ENCODE measurements at regions not wholly inside any gene's neighbourhood (a gene's known extent, or its start where the extent isn't known, plus 50 kb on each side); places are given as distances from the start of the nearest gene placed in this dataset.

GRCh38 chr19:32053861-32054260, 291.5 kb upstream of the ZNF507 start:
- 71 to 89% methylated on average over 10 of the region's 10 CpGs for WGBS, 2 donors
- Histone ChIP-seq H3K27ac (no peak overlapping the region), H3K4me1 (no peaks in the 10 kb centered on the region), H3K4me3 (no peak overlapping the region), H3K27me3 (no peaks in the 10 kb centered on the region), H3K9me3 (no peaks in the 10 kb centered on the region), H3K36me3 (no peaks in the 10 kb centered on the region)
- no peak for ATAC-seq (ENCODE audit: low FRiP score in 2 of 2)
- DNase-seq: no peak
- TF ChIP-seq POLR2A (IDR thresholded peaks at IDR 0.05): no peak

GRCh38 chr19:32058131-32058530, 287.3 kb upstream of the ZNF507 start:
- Histone ChIP-seq H3K4me1 (no peaks in the 10 kb centered on the region), H3K9me3 (no peaks in the 10 kb centered on the region), H3K4me3 (no peak overlapping the region), H3K27me3 (no peaks in the 10 kb centered on the region), H3K27ac (no peak overlapping the region), H3K36me3 (no peaks in the 10 kb centered on the region)
- ATAC-seq (ENCODE audit: low FRiP score in 2 of 2): no peak
- WGBS, 2 donors: 37 to 100% methylated on average over 1 of the region's 1 CpG
- TF ChIP-seq EP300 (IDR thresholded peaks at IDR 0.05) (no peak), POLR2AphosphoS5 (IDR thresholded peaks at IDR 0.05) (no peak), CTCF (IDR thresholded peaks at IDR 0.05) (no peak), POLR2A (IDR thresholded peaks at IDR 0.05) (no peak)
- DNase-seq: no peak

DNA sequence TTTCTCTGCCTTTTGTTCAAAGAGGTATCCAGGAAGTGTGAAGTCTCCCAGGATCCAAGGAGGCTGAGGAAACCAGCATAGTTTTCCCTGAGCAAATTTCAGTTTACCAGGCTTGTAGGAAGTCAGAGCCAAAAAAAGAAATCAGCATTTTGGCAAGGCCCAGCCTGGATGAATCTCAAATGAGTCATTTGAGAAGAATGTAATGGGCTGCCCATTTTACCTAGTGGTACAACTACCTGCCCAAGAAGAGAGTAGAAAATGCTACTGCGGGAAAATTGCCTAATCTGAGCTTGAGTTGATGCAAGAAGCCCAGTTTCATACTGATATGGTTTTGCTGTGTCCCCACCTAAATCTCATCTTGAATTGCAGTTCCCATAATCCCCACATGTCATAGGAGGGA, 284.1 kb upstream of the ZNF507 start:
- Histone ChIP-seq H3K4me3 (no peak overlapping the region), H3K27me3 (no peaks in the 10 kb centered on the region), H3K4me1 (no peaks in the 10 kb centered on the region), H3K27ac (no peak overlapping the region), H3K36me3 (no peaks in the 10 kb centered on the region), H3K9me3 (no peaks in the 10 kb centered on the region)
- TF ChIP-seq EP300 (IDR thresholded peaks at IDR 0.05) (no peak), CTCF (IDR thresholded peaks at IDR 0.05) (no peak), POLR2AphosphoS5 (IDR thresholded peaks at IDR 0.05) (no peak), POLR2A (IDR thresholded peaks at IDR 0.05) (no peak)
- DNase-seq: no peak
- ATAC-seq (ENCODE audit: low FRiP score in 2 of 2): no peak
- WGBS, 2 donors: 72 to 74% methylated on average over 1 of the region's 1 CpG

DNA sequence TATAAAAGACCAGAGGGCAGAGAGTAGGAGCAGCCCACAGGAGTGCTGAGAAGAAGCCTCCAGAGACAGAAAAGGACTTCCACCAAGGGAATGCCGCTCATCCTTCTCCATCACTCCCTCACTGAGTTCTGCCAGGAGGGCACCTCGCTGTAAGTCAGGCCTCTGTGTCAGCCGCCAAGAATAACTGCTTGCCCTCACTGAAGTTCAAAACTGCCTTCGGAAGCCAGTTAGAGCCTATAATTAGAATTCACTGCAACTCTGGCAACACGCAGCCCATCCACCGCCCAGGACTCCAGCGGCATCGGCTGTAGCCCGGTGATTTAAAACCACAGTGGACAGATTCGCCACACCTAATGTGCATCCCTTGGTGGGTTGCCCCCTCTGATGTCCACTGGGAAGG, 281.8 kb upstream of the ZNF507 start:
- no peaks in the 10 kb centered on the region for H3K9me3 ChIP-seq
- no peak overlapping the region for H3K27ac ChIP-seq
- ATAC-seq (ENCODE audit: low FRiP score in 2 of 2) (no peak), DNase-seq (peak in 1 of 2 donors; percentile 5)
- H3K4me3 ChIP-seq: no peak overlapping the region
- H3K27me3 ChIP-seq: no peaks in the 10 kb centered on the region
- H3K36me3 ChIP-seq: no peaks in the 10 kb centered on the region
- WGBS, 2 donors: 86% methylated on average over 10 of the region's 10 CpGs
- no peaks in the 10 kb centered on the region for H3K4me1 ChIP-seq
- TF ChIP-seq EP300 (IDR thresholded peaks at IDR 0.05) (no peak), POLR2A (IDR thresholded peaks at IDR 0.05) (no peak), CTCF (IDR thresholded peaks at IDR 0.05) (no peak), POLR2AphosphoS5 (IDR thresholded peaks at IDR 0.05) (no peak)

DNA sequence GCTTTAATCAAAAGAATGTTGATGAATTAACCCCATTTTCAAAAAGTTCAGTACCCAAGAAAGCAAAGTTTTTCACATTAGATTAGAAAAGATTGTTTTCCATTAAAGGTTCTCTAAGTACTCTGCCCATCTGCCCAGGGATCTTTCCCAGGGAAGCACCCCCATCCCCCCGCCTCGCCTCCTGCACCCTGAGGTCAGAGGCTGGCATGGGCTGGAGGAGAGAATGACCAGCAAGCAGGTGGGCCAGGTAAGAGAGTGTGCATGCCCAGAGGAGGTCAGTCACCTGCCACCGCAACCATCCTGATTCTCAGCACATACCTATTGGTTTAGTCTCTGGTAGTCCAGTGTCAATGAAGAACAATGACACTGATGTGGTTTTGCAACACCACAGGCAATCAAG, 279.4 kb upstream of the ZNF507 start:
- WGBS, 2 donors: 90 to 92% methylated on average over 2 to 3 of the region's 3 CpGs
- Histone ChIP-seq H3K4me1 (no peaks in the 10 kb centered on the region), H3K27ac (no peak overlapping the region), H3K9me3 (no peaks in the 10 kb centered on the region), H3K4me3 (no peak overlapping the region), H3K36me3 (no peaks in the 10 kb centered on the region), H3K27me3 (no peaks in the 10 kb centered on the region)
- DNase-seq (no peak), ATAC-seq (ENCODE audit: low FRiP score in 2 of 2) (no peak)
- no peak for TF ChIP-seq EP300 (IDR thresholded peaks at IDR 0.05)
- TF ChIP-seq POLR2A (IDR thresholded peaks at IDR 0.05): no peak
- no peak for TF ChIP-seq CTCF (IDR thresholded peaks at IDR 0.05)
- TF ChIP-seq POLR2AphosphoS5 (IDR thresholded peaks at IDR 0.05): no peak

Data from upper lobe of left lung (tissue), 6 donors.